GM21825 (cell line): ENCODE measurements at regions not wholly inside any gene's neighbourhood (a gene's known extent, or its start where the extent isn't known, plus 50 kb on each side); places are given as distances from the start of the nearest gene placed in this dataset.
A peak's percentile ranks its signal among the peaks of the same experiment; 100 is the strongest.

Experiments
- ATAC-seq: cut with Tn5 transposase; IDR thresholded peaks from one replicate; pipeline ENCODE4 v1.9.1; 2021; ENCODE audit warnings: mild to moderate bottlenecking, moderate library complexity; ENCODE audit not compliant: unreplicated experiment

- ATAC-seq, result no peak
Measured at GRCh38 chr4:123259676-123260646, 136.6 kb upstream of the SPRY1 start.

DNA sequence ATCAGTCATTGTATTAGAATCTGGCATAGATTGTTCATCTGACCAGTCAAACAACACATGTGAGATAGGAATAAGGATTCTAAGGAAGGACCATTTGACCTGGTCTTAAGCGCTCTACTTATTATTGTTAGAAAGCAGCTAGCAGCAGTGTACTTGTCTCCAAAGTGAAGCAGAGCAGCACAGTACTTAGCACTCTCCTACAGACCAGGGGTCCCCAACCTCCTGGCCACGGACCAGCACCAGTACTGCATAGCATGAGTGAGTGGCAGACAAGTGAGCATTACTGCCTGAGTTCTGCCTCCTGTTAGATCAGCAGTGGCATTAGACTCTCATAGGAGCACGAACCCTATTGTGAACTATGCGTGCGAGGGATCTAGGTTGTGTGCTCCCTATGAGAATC is 135.9 kb upstream of the SPRY1 start:
- no peak for ATAC-seq

GRCh38 chr4:123262080-123262479 is 134.5 kb upstream of the SPRY1 start:
- no peak for ATAC-seq

- ATAC-seq, result no peak
Measured at GRCh38 chr4:123265443-123265842, 131.2 kb upstream of the SPRY1 start.

GRCh38 chr4:123266221-123266620 is 130.4 kb upstream of the SPRY1 start:
- ATAC-seq, result no peak

DNA sequence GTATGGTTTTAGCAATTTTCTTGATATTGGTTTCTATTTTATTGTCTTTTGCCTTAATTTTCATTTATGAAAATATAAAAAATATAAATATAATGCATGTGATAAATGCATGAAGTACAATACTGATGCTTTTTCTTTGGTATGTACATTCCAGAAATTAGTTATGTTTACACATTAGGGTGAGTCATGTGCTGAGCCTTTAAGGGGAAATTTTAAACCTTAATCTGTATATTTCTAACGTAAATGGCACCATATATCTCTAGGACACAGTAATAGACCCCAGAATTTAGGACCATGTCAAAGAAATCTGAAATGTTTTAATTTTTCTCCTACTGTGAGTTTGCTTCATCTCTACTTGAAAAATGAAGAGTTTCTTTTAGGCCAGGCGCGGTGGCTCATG is 117.8 kb upstream of the SPRY1 start:
- no peak for ATAC-seq

- no peak for ATAC-seq
Measured at GRCh38 chr4:123283371-123283895, 113.2 kb upstream of the SPRY1 start.

- no peak for ATAC-seq
Measured at GRCh38 chr4:123284168-123284567, 112.4 kb upstream of the SPRY1 start.

- ATAC-seq, result no peak
Measured at GRCh38 chr4:123286903-123287466, 109.6 kb upstream of the SPRY1 start.

DNA sequence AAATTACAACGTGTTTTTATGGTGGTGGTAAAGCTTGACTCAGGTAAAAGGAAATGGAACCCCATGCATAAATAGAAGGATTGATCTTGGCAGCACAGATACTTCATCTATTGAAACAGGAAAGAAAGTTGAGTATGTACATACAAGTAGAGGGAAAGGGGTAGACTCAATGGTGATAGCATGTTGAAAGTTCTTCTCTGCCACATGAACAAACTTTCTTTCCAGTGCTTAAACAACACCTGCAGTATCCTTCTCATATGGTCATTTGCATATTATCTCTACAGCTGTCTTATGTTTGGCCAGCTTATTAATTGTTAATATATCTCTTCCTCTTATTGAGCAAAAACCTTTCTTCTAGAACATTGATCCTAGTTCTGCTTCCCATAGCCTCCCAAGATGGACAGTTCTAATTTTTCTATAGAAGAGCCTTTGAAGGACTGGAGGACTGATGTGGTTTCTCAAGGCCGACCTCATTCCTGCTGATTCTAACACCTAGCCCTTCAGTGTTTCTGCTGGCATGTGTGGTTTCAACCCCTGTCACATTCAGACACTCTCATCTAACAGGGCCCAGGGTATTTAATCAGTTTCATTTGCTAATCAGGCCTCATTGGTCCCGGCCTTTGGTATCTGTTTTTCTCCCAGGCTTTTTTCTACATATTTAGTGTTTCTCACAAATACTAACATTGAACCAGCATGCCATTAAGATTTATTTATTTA is 108.1 kb upstream of the SPRY1 start:
- peak; percentile 80 for ATAC-seq

GRCh38 chr4:123291329-123291728 is 105.3 kb upstream of the SPRY1 start:
- ATAC-seq, result no peak

DNA sequence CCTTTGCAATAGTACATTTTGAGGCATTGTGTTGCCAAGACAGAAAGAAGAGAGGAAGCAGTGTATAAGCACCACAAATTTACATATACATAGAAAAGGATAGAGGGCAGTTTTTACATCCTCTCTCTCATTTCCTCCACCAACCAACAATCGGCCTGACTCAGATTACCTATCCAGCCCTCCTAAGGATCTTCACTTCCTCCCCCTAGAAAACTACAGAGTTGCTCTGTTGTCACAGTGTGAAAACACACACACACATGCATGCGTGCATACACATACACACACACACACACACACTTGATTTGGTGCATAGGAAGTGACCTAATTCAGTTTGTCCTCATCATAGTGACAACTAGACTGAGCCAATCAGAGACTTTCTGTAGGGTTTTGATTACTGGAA is 98.8 kb upstream of the SPRY1 start:
- no peak for ATAC-seq

GRCh38 chr4:123298261-123298660 is 98.3 kb upstream of the SPRY1 start:
- no peak for ATAC-seq

DNA sequence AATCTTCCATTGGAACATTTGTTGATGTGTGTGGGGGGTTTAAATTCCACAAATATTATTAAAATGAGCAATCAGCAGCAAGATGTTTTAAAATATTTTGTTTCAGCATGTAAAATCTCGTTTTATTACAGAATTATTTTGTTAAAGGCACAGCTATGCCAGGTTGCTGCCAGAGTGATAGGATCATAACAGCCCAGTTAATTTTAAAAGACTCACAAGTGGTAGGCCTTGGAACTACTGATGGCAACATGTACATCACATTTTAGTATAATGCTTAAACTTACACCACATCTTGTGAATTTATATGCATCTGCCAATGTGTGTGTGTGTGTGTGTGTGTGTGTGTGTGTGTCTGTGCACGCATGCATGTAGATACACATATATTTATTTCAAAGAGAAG is 97.8 kb upstream of the SPRY1 start:
- no peak for ATAC-seq

DNA sequence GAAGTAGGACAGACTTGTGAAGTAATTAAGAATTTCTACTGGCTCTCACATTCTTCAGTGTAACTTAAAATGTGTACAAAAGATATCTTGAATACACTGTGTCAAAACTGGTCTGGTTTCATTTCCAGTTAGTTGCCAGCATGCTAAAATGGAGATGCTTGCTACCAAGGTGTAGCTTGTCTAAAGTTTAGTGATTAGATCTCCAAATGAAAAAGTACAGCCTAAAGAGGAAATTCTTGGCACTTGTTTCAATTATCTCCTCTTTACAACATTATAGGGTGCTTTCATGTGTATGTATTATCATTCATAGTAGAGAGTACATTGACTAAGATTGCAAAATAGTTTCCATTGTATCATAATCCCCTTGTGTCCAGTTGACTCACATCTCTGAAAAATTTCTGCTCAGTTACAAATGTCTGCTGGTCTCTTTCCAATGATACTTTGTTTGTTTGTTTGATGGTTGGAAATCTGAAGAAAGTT is 97.3 kb upstream of the SPRY1 start:
- ATAC-seq, result no peak

DNA sequence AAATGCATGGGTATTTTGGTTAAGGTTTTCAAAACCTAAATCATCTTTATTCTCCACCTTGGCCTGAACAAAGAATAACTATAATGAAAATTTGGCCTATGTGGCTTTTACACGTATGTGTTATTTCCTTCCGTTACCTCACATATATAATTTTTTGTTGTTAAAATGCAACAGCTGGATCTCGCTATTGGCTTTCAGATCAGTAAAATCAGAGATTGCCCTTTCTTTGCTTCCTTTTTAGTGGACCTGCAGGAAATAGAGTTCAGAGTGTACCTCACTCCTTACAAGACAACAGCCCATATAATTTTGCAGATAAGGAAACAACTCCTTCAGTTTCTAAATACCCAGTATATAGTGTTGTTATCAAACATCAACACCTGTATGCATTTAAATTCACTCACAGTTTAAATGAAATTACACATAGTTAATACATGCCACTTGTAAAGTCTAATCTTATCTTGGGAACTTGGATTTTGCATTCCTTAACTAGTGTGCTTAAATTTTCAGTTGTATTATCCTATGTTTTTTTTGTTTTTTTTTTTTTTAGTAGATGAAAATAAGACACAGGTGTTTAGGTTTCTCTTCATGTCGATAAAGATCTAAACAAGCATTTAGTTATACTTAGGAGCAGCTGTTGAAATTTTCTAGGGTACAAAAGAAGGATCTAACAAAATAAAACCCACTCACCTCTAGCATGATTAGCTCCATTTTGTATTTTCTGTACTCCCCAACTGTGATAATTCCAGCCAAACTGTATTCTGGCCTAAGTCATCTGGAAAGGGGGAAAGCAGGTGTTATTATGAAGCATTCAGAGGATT is 96.2 kb upstream of the SPRY1 start:
- ATAC-seq, result no peak

GRCh38 chr4:123301923-123302322 is 94.7 kb upstream of the SPRY1 start:
- ATAC-seq, result no peak

- peak; percentile 80 for ATAC-seq
Measured at GRCh38 chr4:123304151-123304964, 92.2 kb upstream of the SPRY1 start.

GRCh38 chr4:123305736-123306135 is 90.9 kb upstream of the SPRY1 start:
- no peak for ATAC-seq

DNA sequence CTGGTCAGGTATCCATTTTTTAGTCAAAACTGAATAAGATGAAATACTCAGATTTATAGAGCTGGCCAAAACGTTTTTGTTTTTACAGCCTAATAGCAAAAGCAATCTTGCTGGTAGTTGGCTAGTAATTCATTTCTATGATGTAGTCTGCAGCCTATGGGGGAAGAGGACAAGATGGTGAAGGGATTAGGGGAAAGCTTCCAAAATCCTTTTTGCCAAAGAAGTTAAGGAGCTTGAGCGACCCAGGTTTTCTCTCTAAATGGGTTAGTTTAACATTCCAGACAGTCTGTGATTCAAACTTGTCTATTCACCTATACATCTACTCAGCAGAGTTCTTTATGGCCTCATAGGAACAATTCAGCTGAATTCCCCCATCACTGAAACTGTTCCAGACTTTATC is 89.8 kb upstream of the SPRY1 start:
- ATAC-seq, result no peak
